H1 (cell line): ENCODE measurements at regions not wholly inside any gene's neighbourhood (a gene's known extent, or its start where the extent isn't known, plus 50 kb on each side); places are given as distances from the start of the nearest gene placed in this dataset.

Source experiments
- JUND ChIP-seq: IDR thresholded peaks from 2 replicates; pipeline ENCODE4 v1.6.1; 2011; ENCODE audit warnings: mild to moderate bottlenecking, improper control_type of control experiment, low read length
- RNF2 ChIP-seq: fragments of 200-900, 300-1000 bp; sonication (generic); IDR thresholded peaks from 2 replicates; pipeline ENCODE4 v1.7.1; 2016; ENCODE audit warnings: borderline replicate concordance, low read depth, mild to moderate bottlenecking, antibody characterized with exemption, low read length; ENCODE audit not compliant: poor library complexity, severe bottlenecking; ENCODE audit errors: missing control alignments
- TCF12 ChIP-seq: IDR thresholded peaks from 2 replicates; pipeline ENCODE4 v1.6.1; 2011; ENCODE audit warnings: low read depth, mild to moderate bottlenecking, low read length
- YY1 ChIP-seq: IDR thresholded peaks from 2 replicates; pipeline ENCODE4 v1.6.1; 2011; ENCODE audit warnings: low read depth, mild to moderate bottlenecking, low read length

DNA sequence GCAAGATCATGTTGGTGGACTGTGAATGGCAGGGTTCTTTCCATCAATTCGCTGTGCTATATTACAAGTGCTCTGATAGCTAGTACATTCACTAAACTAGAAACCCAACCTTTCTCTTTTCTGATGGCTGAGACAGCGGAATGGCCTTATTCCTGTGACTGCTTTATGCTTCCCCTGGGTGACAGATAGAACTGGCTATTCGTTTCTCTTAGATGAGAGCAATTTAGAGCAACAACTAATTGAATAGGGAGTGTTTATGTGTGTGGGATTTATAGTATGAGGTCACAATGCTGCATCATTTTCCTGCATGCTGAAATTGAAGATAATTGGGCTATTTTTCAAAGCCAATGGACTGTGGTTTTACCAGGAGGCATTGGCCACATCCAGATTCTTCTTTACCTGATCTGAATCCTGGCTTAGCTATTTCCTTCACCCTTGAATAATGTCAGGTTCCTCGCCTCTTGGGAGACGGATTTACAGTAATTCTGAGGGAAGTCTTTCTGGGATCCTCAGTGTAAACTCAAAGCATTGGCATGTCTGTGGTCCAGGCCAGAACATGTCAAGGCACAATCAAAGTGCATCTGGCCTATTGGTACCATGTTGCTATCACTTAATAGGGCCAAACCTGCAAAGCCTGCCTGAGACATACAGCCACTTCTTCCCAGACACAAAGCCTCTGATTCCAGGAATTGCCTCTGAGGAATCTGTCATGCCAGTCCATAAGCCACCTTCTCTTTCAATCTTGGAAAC lies 775.0 kb upstream of the API5 start (continued):
- TF ChIP-seq RNF2 (no peak), TCF12 (no peak), YY1 (no peak), JUND (no peak)
